Limb (tissue), 2 donors: ENCODE measurements at regions not wholly inside any gene's neighbourhood (a gene's known extent, or its start where the extent isn't known, plus 50 kb on each side); places are given as distances from the start of the nearest gene placed in this dataset.

Experiments used
- DNase-seq, 2 donors: peaks; one replicate each; pipeline ENCODE4 v3.0.0-alpha.2; 2016; ENCODE audit errors: extremely low spot score in 2 of 2

DNA sequence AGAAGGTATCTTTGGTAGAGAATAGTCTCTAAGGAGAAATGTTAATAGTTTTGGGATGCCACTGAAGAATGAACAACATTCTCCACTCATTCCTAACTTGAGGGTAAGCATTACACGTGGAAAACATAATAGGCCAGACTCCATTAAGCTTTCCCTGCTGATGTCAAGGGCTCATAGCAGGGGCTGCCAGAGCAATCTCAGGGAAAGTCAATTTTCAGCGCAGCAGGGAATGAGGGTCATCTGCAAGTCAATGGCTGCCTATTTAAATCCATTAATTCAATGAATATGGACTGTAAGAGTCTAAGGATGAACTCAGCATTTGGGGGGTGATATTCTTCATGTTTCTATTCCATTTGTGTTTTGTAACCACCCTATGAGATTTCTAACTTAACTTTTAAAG is 144.2 kb upstream of the ARL4C start:
- DNase-seq: no peak

DNA sequence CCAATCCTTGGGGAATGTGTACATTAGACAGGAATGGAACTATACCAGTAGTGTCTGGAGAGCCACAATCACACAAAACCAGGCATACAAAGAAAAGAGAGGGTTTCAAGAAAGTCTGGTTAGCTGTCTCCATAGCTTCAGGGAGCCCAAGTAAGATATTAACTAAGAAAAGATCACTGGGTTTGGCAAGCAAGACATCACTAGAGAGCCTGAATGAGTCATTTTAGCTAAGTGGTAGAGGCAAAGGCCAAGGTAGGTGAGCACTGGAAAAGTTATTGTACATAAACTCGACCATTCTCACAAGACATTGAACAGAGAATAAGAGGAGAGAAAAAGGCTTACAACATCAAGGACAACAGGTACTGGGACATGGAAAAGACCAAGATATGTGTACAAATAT is 143.8 kb upstream of the ARL4C start:
- no peak for DNase-seq

DNA sequence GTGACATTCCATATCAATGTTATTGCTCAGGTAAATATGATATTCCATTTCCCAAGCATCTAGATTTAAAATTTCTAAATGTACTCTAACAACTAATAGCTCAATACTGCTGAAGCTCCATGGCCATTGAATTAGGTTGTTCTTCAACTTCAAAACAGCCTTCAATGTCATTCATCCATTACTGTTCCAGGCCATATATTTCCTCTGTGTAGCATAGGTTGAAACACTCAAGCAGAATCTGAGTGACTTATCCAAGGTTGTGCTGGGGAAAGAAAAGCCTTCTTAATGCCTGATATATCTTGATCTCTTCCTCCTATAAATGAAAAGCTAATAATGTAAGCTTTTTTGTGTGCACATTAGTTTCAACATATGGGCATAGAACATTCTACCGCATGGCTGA is 142.1 kb upstream of the ARL4C start:
- DNase-seq: no peak

DNA sequence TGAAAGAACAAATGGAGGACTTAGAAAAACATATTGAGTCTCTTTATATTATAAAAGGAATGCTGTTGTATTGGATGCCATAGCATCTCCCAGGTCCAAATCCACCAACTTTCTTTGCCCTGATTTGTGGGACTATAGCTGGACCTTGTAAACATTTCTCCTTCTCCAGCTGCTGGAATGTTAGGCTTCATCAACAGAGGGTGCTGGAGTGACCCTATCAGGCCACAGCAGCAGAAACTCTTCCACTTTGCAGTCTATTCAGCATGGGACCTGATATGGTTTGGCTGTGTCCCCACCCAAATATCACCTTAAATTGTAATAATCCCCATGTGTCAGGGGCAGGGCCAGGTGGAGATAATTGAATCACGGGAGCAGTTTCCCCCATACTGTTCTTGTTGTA is 138.4 kb upstream of the ARL4C start:
- DNase-seq: no peak

DNA sequence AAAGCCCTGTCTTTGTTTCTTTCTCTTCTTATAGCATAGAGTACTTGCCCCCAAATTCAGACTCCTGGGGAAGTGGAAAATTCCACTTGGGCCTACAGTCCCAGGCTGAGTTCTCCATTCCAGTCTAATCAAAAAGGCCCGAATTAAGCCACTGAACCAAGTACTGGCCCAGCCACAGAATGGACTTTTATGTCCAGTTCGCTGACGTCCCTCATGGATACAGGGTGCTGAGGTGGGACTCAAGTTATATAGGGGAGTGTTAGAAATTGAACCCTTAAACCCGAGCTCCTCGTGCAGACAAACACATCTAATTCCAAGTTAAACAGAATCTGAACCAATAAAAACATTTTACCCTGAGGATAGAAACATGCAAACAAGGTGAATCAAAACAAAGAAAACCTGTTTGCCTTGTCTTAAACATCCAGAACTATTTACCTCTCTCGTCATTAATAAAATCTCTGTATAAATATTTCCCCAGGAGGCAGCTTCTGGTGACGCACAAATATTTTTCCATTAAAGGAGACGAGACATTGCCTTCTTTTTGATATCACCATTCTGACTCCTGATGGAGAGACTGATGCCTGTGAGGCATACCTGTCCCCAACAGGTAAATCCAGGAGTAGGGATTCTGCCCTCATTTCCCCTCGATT is 136.8 kb upstream of the ARL4C start:
- no peak for DNase-seq

DNA sequence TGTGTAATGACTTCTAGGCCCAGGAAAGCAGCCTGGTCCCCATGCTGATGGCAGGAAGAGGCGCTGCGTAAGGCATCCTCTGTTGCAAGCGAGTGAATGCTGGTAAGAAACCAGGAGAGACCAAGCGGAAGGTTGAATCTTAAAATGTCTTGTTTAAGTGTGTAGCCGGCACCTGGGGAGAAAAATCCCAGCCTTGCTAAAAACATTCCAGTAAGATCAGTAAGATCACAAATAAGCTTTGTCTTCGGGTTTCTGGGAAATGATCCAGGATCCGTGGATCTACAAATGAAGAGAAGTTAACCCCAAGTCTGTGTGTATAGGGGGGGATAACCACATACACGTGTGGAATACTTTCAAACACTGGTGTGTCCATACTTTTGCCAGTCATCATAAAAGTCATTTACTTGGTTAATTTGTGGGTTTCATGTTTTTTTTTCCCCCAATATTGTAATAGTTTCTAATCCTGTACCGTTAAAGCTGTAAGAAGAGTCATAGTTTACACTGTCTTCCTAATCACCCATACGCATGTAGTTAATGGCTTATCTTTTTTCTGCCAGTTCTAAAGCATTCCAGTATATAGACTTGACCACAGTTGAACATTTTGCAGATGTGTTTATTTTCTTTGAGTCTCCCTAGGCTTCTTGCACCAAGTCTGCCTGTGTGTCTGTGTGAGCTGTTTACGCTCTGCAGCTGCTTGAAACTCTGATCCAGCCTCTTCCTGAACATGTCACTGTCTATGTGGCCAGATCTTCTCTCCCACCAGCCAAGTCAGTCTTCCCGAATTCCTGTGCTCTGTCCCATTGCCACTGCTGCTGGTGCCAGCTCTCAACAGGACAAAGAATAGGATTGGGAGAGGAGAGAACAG is 135.9 kb upstream of the ARL4C start:
- DNase-seq: peak in 1 of 2 donors; percentile 26

DNA sequence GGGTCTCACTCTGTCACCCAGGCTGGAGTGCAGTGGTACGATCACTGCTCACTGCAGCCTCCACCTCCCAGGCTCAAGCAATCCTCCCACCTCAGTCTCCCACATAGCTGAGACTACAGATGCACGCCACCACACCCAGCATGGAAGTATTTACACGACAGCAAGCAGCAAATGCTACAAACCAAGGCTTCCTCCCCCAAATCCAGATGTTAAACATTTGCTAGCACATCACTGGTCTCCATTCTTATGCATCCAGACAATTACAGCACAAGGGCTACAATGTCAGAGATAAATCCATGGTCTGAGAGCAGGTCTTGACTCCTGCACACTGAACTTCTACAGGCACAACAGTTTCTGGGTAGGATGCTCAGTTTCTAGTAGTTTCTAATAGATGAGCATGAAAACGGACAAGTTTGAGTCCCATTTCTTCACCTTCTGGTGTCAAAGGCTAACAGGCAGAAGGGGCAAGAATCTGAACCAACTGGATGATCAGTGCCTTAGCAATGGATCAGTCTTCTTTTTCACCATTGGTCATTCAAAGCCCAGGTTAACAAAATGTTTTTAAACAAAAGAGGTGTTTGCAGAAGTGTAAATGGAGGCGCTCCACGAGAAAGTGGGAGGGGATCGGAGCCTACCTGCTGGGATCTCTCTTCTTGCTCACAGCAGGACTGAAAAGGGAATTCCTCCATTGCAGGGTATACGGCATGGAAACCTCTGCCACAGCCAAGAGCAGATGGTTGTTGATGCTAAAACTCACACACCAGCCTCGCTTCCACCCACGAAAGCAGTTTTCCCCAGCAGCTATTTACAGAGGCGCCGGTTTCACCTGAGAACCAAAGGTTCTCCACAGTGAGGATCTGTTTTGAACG is 135.0 kb upstream of the ARL4C start:
- no peak for DNase-seq

DNA sequence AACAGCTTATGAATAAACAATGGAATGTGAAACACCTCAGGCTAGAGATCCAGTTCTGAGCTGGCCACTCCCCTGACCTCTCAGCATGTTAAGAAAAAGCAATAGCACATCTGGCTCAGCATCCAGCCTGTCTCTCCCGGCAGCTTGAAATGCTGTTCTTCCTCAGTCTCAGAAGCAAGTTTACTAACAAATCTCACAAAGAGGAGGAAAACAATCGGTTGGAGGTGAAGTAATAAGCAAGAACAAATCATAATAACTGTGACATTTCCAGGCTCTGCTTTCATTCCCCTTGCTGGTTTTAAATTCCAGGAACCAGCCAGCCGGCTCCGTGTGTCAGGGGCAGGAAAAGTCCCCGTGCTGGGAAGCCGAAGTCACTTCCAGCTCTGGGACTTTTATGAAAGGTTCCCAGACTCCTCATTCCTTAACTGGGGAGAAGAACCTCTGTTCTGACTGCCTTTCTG is 133.9 kb upstream of the ARL4C start:
- DNase-seq: peak in 1 of 2 donors; percentile 41

DNA sequence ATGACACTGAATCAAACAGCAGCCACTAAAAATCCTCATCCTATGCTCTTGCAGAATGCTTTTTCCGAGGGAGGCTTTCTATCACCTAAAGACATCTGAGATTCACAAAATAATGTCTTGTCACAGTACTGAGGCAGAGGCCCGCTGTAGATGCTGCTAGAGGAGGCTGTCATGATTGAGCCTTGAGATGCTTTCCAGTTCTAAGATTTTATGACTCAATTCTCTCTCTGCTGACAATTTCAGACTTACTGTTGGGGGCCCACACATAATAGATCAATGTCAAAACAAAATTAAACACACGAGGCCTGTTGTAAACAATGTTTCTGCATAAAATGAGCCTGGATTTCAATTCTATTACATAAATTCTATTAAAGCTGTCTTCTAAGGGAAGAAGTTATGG is 132.7 kb upstream of the ARL4C start:
- DNase-seq: no peak

DNA sequence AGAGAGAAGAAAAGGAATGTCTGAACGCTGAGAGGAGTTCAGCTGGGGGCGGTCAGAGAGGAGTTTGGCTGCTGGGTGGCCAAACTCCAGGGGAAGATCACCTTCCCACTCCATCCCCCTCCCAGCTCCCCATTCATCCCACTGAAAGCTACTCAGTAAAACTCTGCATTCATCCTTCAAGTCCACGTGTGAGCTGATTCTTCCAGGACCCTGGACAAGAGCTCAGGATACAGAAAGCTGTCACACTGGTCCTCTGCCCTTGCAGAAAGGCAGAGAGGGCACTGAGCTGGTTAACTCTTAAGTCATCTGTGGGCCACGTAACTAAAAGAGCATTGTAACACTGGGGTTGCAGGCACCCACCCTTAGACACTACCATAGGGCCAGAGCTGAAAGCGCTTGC is 132.1 kb upstream of the ARL4C start:
- DNase-seq: no peak

DNA sequence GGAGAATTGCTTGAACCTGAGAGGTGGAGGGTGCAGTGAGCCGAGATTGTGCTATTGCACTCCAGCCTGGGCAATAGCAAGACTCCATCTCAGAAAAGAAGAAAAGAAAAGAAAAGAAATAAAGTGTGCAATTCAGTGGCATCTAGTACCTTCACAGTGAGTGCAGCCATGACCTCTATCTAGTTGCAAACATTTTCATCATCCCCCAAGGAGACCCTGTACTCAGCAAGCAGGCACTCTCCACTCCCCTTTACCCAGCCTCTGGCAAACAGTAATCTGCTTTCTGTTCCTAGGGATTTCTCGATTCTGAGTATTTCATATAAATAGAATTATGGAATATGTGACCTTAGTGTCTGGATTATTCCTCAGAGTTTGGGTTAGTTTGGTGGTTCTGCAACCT is 130.4 kb upstream of the ARL4C start:
- no peak for DNase-seq

DNA sequence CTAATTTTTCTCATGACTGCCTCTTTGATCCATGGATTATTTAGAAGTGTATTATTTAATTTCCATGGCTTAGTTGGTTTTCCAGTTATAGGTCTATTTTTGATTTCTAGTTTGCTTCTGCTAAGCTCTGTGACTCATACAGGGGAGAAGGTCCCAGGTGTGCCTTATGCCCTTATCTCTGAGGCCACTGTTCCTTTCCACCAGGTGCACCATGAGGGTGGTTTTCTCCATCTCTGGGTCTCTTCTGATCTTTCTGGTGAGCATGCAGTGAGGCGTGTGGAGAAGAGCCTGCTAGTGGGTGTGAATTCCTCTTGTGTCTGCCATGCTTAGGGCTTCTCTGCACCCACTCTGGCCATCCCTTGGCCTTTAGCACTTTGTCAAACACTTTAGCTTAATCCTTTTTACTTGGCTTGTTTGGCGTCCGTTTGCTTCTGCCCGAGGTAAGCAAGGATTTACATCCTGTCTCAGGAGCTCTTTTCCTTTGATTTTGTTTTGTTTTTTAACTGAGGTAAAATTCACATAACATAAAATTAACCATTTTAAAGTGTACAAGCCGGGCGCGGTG is 129.8 kb upstream of the ARL4C start:
- DNase-seq: no peak

DNA sequence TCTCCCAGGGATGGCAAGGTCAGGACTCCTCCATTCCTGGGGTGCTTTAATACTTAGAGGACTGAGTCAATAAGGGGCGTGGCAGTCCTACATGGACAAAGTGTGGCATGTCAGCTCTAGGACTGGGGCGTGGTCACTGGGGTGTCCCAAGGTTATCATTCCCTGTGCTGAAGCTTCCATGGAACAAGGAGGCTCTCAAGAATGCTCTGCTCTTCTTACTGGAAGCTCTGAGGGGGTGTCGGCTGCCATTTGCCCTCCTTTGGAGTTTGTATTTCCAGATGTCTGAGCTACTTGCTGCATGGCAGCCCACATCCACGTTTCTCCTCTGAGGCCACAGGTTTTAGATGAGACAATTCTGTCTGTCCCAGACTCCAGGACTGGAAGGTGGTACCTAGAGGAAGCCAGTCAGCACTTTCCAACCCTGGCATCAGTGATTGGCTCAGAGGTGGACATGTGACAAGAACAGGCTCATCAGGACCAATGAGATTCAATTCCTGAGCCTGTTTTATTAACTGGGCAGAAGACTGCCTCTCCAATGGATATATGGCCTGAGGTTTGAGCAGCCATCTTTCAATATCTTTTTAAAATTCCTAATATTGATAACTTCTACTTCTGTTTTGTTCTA is 128.9 kb upstream of the ARL4C start:
- no peak for DNase-seq

DNA sequence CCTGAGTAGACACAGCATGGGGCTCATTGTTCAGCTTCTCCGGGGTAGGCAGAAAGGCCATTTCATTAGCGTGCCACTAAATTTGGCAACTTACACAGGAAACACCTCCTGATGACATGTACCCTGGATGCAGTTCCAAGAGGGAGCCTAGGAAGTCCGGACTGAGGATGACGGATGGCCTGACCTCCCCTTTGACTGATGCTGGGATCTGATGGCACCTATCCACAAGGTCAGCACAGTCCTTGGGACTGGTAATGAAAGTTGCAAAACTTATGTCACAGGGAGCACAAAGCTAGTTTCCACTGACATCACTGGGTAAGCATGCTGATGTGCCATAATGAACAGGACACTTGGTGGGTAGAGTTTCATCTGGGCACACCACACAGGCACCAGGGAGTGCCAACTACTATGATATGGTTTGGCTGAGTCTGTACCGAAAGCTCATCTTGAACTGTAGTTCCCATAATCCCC is 126.7 kb upstream of the ARL4C start:
- DNase-seq: no peak

DNA sequence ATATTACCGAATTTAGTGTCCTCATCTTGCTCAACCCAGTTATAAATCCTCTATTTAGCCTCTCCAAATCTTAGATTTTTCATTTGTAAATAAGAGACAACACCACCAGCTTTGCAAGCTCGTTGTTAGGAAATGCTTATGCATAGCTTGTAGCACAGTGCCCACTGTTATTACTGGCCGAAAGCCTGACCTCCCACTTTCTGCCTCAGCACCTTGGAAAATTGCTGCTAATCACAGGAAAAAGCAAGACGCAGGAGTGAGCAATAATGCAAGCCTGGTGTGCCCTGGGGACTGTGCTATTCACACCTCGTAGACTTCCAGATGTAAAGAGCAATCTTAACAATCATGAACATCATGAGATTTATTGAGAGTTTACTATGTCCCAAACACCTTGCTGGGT is 124.2 kb upstream of the ARL4C start:
- DNase-seq: no peak

DNA sequence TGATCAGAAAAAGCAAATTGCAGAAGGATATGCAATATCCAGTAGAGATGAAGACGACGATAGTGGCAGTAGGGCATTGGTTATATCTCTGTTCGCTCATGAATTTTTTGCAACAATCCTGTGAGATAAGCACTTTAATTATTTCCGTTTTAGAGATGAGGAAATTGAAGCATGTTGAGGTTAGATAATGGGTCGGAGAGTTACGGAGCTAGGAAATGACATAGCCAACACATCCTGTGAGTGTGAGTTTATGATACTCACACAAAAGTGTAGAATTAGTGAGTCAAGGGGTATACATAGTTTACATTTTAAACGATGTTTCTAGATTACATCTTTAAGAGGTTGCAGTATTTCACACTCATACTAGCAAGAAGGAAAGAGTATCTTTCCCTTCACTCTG is 123.1 kb upstream of the ARL4C start:
- DNase-seq: no peak

DNA sequence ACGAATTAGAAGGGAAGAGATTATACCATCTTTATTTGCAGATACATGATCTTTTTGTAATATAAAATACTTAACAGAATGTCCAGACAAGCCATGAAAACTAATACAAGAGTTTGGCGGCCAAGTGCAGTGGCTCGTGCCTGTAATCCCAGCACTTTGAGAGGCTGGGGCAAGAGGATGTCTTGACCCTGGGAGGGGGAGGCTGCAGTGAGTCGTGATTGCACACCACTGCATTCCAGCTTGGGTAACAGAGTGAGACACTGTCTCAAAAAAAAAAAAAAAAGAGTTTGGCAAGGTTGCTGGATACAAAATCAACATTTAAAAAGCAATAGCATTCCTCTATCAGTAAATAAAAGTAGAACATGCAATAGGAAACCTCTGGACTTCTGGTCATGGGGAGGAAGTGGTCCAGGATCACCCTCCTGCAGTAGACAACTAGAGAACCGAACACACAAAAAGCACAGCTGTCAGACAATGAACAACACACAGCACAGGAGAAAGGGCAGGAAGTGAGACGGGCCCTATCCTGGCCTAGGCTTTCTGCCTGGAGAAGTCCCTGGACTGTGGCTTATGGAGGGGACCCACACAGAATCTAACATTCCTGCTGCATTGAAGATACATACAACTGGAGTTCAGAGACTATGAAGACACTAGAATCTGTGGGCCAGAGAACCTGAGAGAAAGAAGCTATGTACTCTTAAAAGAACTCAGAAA is 118.9 kb upstream of the ARL4C start:
- DNase-seq: no peak

DNA sequence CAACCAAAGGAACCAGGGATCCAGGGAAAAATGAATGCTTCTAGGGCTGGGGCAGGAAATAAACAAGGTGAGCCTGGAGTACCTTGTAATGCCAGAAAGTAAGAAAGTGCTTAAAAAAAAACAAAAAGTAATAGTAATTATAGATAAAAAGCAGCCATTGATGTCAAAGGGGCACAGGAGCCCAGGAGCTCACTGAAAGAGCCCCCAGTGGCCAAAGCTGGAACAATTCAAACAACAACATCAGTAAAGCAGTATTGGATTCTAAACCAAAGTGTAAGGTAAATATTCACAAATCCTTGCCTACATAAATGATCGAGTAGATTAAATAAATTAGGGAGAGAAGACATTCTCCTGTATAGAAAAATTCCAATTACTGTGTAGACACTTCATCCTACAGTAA is 114.3 kb upstream of the ARL4C start:
- no peak for DNase-seq

DNA sequence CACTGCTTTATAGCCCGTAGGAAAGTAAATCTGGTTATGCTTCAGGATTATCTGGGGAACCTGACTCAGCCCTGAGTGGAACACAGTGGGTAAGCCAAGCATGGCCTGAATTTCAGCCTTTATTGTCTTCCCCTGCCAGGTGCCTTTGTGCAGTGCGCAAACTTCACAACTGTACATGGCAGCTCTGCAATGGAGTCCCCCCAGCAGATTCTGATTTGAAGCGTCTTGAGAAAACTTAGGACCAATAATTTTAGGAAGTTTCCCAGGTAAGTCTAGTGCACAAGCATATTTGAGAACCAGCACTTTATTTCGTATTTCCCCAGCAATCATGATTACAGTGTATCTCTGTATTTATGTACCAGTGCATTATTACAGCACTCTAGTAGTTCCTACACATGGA is 112.1 kb upstream of the ARL4C start:
- no peak for DNase-seq

DNA sequence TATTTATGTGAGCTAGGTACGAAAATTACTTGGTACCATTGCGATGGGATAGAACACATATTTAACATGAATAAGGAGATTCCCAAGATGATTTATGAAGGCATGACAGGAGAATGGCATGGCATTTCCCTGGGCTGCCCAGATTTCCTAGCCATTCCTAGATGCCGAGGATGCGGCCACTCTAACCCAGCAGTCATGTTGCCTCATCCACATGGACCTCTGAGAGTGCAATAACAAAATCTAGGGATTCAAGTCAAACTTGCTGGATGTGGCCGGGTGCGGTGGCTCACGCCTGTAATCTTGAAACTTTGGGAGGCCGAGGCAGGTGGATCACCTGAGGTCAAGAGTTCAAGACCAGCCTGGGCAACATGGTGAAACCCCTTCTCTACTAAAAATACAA is 110.8 kb upstream of the ARL4C start:
- DNase-seq: no peak

DNA sequence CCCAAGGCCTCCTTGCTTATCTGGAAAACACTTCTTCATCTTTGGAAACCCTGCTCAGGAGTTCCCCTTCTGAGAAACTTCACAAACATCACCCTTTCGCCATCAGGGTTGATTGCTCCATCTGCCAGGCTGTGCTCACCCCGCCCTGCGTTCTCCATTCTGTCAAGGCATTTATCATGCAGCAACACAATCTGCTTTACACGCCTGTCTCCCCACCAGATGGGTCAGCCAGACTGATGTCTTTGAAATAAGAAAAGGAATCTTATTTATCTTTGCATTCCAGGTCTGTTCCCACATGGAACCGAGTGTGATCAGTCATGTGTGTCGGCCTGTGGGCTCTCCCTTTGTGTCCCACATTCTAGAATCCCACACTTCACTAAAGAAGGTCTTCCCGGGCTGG is 110.0 kb upstream of the ARL4C start:
- no peak for DNase-seq
